Endothelial cell of umbilical vein (primary cell): ENCODE measurements at regions not wholly inside any gene's neighbourhood (a gene's known extent, or its start where the extent isn't known, plus 50 kb on each side); places are given as distances from the start of the nearest gene placed in this dataset.

Source experiments
- BruUV-seq: library from RNA; stranded (reverse); fragments of 400-500 nt; replicated peaks from 2 replicates; lab custom pipeline; 2021; lab: Mats Ljungman, UMichigan
- CTCF ChIA-PET: fragments of 300-600, 350-600 bp; sonication (Branson Sonifier 250); formaldehyde crosslinking; loops from one replicate; lab custom pipeline; 2021; ENCODE audit warnings: antibody characterized with exemption, inconsistent platforms; lab: Charles Lee
- POLR2A ChIA-PET: fragments of 300-600, 350-600 bp; sonication (Branson Sonifier 250); formaldehyde crosslinking; loops from one replicate; lab custom pipeline; 2021; ENCODE audit warnings: antibody characterized with exemption, inconsistent platforms; lab: Charles Lee
- DNase-seq: peaks from one replicate; pipeline ENCODE4 v3.0.0-alpha.2; 2011; ENCODE audit warnings: low read depth, low spot score
- FAIRE-seq: peaks from 2 replicates; lab custom pipeline; 2011; peaks lifted over from hg19 to GRCh38; lab: Jason Lieb, UNC
- H2AFZ ChIP-seq: 2 replicates; pipeline ENCODE4 v1.6.0; 2012; ENCODE audit warnings: low read depth, low read length, control low read depth, inconsistent platforms
- H3K27ac ChIP-seq: 2 replicates; pipeline ENCODE4 v1.5.1; 2011; ENCODE audit warnings: low read depth, mild to moderate bottlenecking, control low read depth, low read length, moderate library complexity; ENCODE audit not compliant: insufficient read depth
- H3K27me3 ChIP-seq, 2 experiments: 2 replicates each; pipeline versions ENCODE4 v1.6.0 to v1.6.1; 2011; ENCODE audit warnings: low read length in 2 of 2, mixed read lengths in 1 of 2; ENCODE audit not compliant: control insufficient read depth in 2 of 2, insufficient read depth in 2 of 2
- H3K36me3 ChIP-seq, 2 experiments: 2 replicates in 1 of 2; 3 replicates in 1 of 2; pipeline ENCODE4 v1.5.1; 2011; ENCODE audit warnings: low read length in 2 of 2, mild to moderate bottlenecking in 1 of 2, moderate library complexity in 1 of 2; ENCODE audit not compliant: control insufficient read depth in 2 of 2, insufficient read depth in 2 of 2; ENCODE audit errors: extremely low read depth in 1 of 2
- H3K4me1 ChIP-seq: 3 replicates; pipeline ENCODE4 v1.5.1; 2011; ENCODE audit warnings: mild to moderate bottlenecking, low read length; ENCODE audit not compliant: control insufficient read depth, insufficient read depth; ENCODE audit errors: extremely low read depth
- H3K4me2 ChIP-seq: 2 replicates; pipeline ENCODE4 v1.6.1; 2011; ENCODE audit warnings: low read length, control low read depth, mixed read lengths; ENCODE audit not compliant: insufficient read depth
- H3K4me3 ChIP-seq, 3 experiments: fragments of 200-600 bp in 1 of 3; sonication (generic), shearing (Covaris generic) in 1 of 3; replicated peaks in 1 of 3; 2 replicates each; pipeline ENCODE4 v1.5.1; 2011 to 2016; ENCODE audit warnings: control low read depth in 3 of 3, low read length in 3 of 3, mild to moderate bottlenecking in 2 of 3, inconsistent platforms in 1 of 3, low read depth in 1 of 3, moderate library complexity in 1 of 3; ENCODE audit not compliant: insufficient read depth in 1 of 3
- H3K79me2 ChIP-seq: 2 replicates; pipeline ENCODE4 v1.6.0; 2012; ENCODE audit warnings: low read length, inconsistent platforms; ENCODE audit not compliant: control insufficient read depth, insufficient read depth
- H3K9ac ChIP-seq: replicated peaks from 2 replicates; pipeline ENCODE3; 2011; ENCODE audit warnings: low read length, control low read depth; ENCODE audit not compliant: insufficient read depth; ENCODE audit errors: extremely low read depth
- H3K9me1 ChIP-seq: replicated peaks from 3 replicates; pipeline ENCODE4 v1.6.0; 2011; ENCODE audit warnings: mild to moderate bottlenecking, low read length; ENCODE audit not compliant: control insufficient read depth, insufficient read depth; ENCODE audit errors: extremely low read depth
- H3K9me3 ChIP-seq: replicated peaks from 2 replicates; pipeline ENCODE4 v1.5.1; 2012; ENCODE audit warnings: low read length, inconsistent platforms; ENCODE audit not compliant: control insufficient read depth, insufficient read depth
- H4K20me1 ChIP-seq: replicated peaks from 2 replicates; pipeline ENCODE3; 2011; ENCODE audit warnings: mild to moderate bottlenecking, low read length; ENCODE audit not compliant: control insufficient read depth, insufficient read depth; ENCODE audit errors: extremely low read depth
- EZH2 ChIP-seq: IDR thresholded peaks from 2 replicates; pipeline ENCODE4 v1.6.1; 2012; ENCODE audit warnings: borderline replicate concordance, low read depth, mild to moderate bottlenecking, moderate library complexity, low read length, inconsistent platforms; ENCODE audit not compliant: severe bottlenecking
- FOS ChIP-seq: IDR thresholded peaks from 2 replicates; pipeline ENCODE4 v1.6.1; 2011; ENCODE audit warnings: mild to moderate bottlenecking, low read length, moderate library complexity, borderline replicate concordance; ENCODE audit not compliant: insufficient read depth
- GATA2 ChIP-seq: IDR thresholded peaks from 2 replicates; pipeline ENCODE4 v1.7.0; 2011; ENCODE audit warnings: low read depth, mild to moderate bottlenecking, moderate library complexity, mixed read lengths, low read length; ENCODE audit not compliant: insufficient read length, insufficient read depth
- JUN ChIP-seq: IDR thresholded peaks from 2 replicates; pipeline ENCODE4 v1.6.1; 2011; ENCODE audit warnings: borderline replicate concordance, low read depth; ENCODE audit not compliant: insufficient read length, insufficient read depth
- MYC ChIP-seq: IDR thresholded peaks from one replicate; pipeline ENCODE4 v1.6.1; 2011; ENCODE audit warnings: mild to moderate bottlenecking, low read depth, low read length
- POLR2A ChIP-seq: IDR thresholded peaks from 2 replicates; pipeline ENCODE4 v1.6.1; 2012; ENCODE audit warnings: low read depth, mild to moderate bottlenecking, control low read depth, low read length
- POLR2AphosphoS5 ChIP-seq: IDR thresholded peaks from 2 replicates; pipeline ENCODE4 v1.6.1; 2012; ENCODE audit warnings: low read depth, mild to moderate bottlenecking, control low read depth, low read length, moderate library complexity; ENCODE audit not compliant: insufficient read depth
- dilution Hi-C: fragments of 300-500 bp; cut with MboI; formaldehyde crosslinking; loops from one replicate; pipeline ENCODE4 v1.15.0; 2019; ENCODE audit warnings: low sequenced_read_pairs; ENCODE audit not compliant: extremely low pct_ligation_motif_present
- intact Hi-C: fragments of 100-400 bp; cut with micrococcal nuclease; formaldehyde crosslinking; loops from one replicate; pipeline ENCODE4 v1.10.0; 2022
- TF ChIP-seq, protein P1 (sequence below), 2 donors: IDR thresholded peaks; 1 replicate in 1 of 2; 2 replicates in 1 of 2; pipeline ENCODE4 v1.5.1; 2011; ENCODE audit warnings: low read length in 2 of 2, mild to moderate bottlenecking in 2 of 2, moderate library complexity in 2 of 2, control low read depth in 1 of 2, inconsistent platforms in 1 of 2, low read depth in 1 of 2; ENCODE audit not compliant: insufficient read depth in 1 of 2; ENCODE audit errors: extremely low read depth in 1 of 2

GRCh38 chr4:175459571-175459970 is 352.5 kb downstream of the GPM6A start:
- ChIA-PET POLR2A (no interaction called here), CTCF (no interaction called here)
- no peaks in the 10 kb centered on the region for H3K79me2 ChIP-seq
- H3K27ac ChIP-seq = no peak overlapping the region
- H3K4me1 ChIP-seq = no peaks in the 10 kb centered on the region
- no peak overlapping the region for H2AFZ ChIP-seq
- no peaks in the 10 kb centered on the region for H3K9me3 ChIP-seq
- no peak for TF ChIP-seq JUN
- TF ChIP-seq FOS = no peak
- TF ChIP-seq EZH2 = no peak
- FAIRE-seq = no peak
- no peak overlapping the region for H3K4me2 ChIP-seq
- no peaks in the 10 kb centered on the region for H3K27me3 ChIP-seq
- no peak overlapping the region for H3K4me3 ChIP-seq
- BruUV-seq = no TSS peak
- H4K20me1 ChIP-seq = no peaks in the 10 kb centered on the region
- H3K9ac ChIP-seq = no peak overlapping the region
- no peak for DNase-seq
- intact Hi-C loops = no loop called here
- no peaks in the 10 kb centered on the region for H3K36me3 ChIP-seq
- H3K9me1 ChIP-seq = no peaks in the 10 kb centered on the region
- dilution Hi-C loops = no loop called here

DNA sequence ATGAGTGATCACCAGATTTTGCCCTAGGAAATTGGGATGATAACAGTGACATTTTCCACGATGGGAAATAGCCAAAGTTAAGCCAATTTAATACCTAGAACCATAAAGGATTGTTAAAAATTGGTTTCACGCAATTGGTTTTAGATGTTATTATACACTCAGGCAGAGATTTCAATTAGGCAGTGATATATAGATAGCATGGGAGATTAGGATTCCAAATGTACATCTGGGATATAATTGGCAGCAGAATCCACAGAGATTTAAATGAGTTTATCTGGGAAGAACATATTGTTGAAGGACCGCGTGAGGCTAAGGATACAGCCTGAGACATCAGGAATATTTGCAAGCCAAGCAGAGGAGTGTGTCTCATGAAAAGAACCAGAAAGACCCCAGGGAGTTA is 351.6 kb downstream of the GPM6A start:
- ChIA-PET POLR2A (no interaction called here), CTCF (no interaction called here)
- H3K4me2 ChIP-seq = no peak overlapping the region
- intact Hi-C loops = no loop called here
- H3K27ac ChIP-seq = no peak overlapping the region
- no peaks in the 10 kb centered on the region for H3K4me1 ChIP-seq
- H3K27me3 ChIP-seq = no peaks in the 10 kb centered on the region
- no peak overlapping the region for H2AFZ ChIP-seq
- DNase-seq (no peak), FAIRE-seq (no peak)
- H3K9ac ChIP-seq = no peak overlapping the region
- dilution Hi-C loops = no loop called here
- H3K4me3 ChIP-seq = no peak overlapping the region
- no peaks in the 10 kb centered on the region for H3K79me2 ChIP-seq
- H3K9me3 ChIP-seq = no peaks in the 10 kb centered on the region
- no peaks in the 10 kb centered on the region for H4K20me1 ChIP-seq
- BruUV-seq = no TSS peak
- no peaks in the 10 kb centered on the region for H3K9me1 ChIP-seq
- H3K36me3 ChIP-seq = no peaks in the 10 kb centered on the region
- TF ChIP-seq GATA2 = no peak
- no peak for TF ChIP-seq FOS
- TF ChIP-seq MYC = no peak
- no peak for TF ChIP-seq POLR2AphosphoS5
- no peak for TF ChIP-seq POLR2A
- no peak for TF ChIP-seq EZH2
- TF ChIP-seq, protein P1, sequence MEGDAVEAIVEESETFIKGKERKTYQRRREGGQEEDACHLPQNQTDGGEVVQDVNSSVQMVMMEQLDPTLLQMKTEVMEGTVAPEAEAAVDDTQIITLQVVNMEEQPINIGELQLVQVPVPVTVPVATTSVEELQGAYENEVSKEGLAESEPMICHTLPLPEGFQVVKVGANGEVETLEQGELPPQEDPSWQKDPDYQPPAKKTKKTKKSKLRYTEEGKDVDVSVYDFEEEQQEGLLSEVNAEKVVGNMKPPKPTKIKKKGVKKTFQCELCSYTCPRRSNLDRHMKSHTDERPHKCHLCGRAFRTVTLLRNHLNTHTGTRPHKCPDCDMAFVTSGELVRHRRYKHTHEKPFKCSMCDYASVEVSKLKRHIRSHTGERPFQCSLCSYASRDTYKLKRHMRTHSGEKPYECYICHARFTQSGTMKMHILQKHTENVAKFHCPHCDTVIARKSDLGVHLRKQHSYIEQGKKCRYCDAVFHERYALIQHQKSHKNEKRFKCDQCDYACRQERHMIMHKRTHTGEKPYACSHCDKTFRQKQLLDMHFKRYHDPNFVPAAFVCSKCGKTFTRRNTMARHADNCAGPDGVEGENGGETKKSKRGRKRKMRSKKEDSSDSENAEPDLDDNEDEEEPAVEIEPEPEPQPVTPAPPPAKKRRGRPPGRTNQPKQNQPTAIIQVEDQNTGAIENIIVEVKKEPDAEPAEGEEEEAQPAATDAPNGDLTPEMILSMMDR (IDR thresholded peaks at IDR 0.05; ENCODE audit: extremely low read depth in 1 of 2, insufficient read depth in 1 of 2, low read depth in 1 of 2, low read length in 2 of 2) = no peak
